ENCODE measurements at regions not wholly inside any gene's neighbourhood (a gene's known extent, or its start where the extent isn't known, plus 50 kb on each side); places are given as distances from the start of the nearest gene placed in this dataset.

- Histone ChIP-seq H3K27ac (no peak overlapping the region), H3K36me3 (no peaks in the 10 kb centered on the region), H3K4me3 (no peak overlapping the region), H3K4me1 (no peaks in the 10 kb centered on the region), H3K27me3 (no peaks in the 10 kb centered on the region), H3K9me3 (no peaks in the 10 kb centered on the region)
- TF ChIP-seq CTCF (IDR thresholded peaks at IDR 0.05) (no peak), POLR2A (IDR thresholded peaks at IDR 0.05) (no peak)
- no peak for DNase-seq
These were observed 756.2 kb downstream of the GATA3 start for GRCh38 chr10:8810677-8811076.

- no peak overlapping the region for H3K4me3 ChIP-seq
- H3K27ac ChIP-seq, result no peak overlapping the region
- no peaks in the 10 kb centered on the region for H3K36me3 ChIP-seq
- H3K27me3 ChIP-seq, result no peaks in the 10 kb centered on the region
- TF ChIP-seq POLR2A (IDR thresholded peaks at IDR 0.05), result no peak
- H3K4me1 ChIP-seq, result no peaks in the 10 kb centered on the region
- no peak for DNase-seq
- H3K9me3 ChIP-seq, result no peaks in the 10 kb centered on the region
These were observed 756.7 kb downstream of the GATA3 start for GRCh38 chr10:8811201-8811600.

DNA sequence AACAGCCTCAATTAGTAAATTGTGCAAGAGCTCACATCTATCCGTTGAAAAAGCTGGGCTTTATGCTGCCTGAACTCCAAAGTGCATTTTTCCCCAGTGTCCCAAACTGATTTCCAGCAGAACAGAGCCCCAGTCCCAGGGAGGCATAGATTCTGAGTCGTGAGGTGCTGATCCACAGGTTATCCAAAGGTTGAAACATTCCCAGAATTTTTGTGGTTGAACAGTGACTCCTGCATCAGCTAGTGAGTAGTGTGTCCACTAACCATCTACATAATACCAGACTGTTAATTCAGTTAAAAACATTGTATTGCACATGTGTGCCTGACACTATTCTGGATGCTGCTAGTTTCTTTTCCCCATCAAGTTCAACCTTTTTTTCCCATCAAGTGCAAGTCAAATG, 761.5 kb downstream of the GATA3 start:
- no peaks in the 10 kb centered on the region for H3K9me3 ChIP-seq
- TF ChIP-seq CTCF (IDR thresholded peaks at IDR 0.05), result no peak
- no peak for TF ChIP-seq POLR2A (IDR thresholded peaks at IDR 0.05)
- DNase-seq, result no peak
- no peaks in the 10 kb centered on the region for H3K36me3 ChIP-seq
- no peaks in the 10 kb centered on the region for H3K27me3 ChIP-seq
- no peaks in the 10 kb centered on the region for H3K4me1 ChIP-seq
- no peak overlapping the region for H3K27ac ChIP-seq
- no peak overlapping the region for H3K4me3 ChIP-seq

DNA sequence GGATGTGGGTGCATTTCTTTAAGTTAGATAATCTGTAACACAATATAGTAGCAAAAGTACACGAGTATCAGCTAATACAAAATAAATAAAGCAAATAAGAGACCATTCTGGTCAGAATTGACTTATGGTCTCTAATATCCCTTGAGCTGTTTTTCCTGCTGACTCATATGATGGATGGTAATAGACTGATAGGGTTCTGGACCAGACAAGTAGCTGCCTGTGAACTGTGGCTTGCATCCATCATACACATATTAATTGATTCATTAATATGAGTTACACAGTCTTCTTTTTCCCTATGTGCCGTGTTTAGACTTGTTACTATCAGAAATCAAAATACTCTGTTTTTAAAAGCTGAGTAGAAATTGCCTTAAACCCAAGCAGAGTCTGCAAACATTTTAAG, 762.8 kb downstream of the GATA3 start:
- H3K27me3 ChIP-seq, result no peaks in the 10 kb centered on the region
- no peak for DNase-seq
- H3K36me3 ChIP-seq, result no peaks in the 10 kb centered on the region
- no peak for TF ChIP-seq POLR2A (IDR thresholded peaks at IDR 0.05)
- no peaks in the 10 kb centered on the region for H3K4me1 ChIP-seq
- no peak overlapping the region for H3K4me3 ChIP-seq
- no peak overlapping the region for H3K27ac ChIP-seq
- no peaks in the 10 kb centered on the region for H3K9me3 ChIP-seq

- no peak overlapping the region for H3K4me3 ChIP-seq
- no peak overlapping the region for H3K27ac ChIP-seq
- no peaks in the 10 kb centered on the region for H3K36me3 ChIP-seq
- H3K27me3 ChIP-seq, result no peaks in the 10 kb centered on the region
- no peaks in the 10 kb centered on the region for H3K4me1 ChIP-seq
- no peaks in the 10 kb centered on the region for H3K9me3 ChIP-seq
- TF ChIP-seq CTCF (IDR thresholded peaks at IDR 0.05), result no peak
- TF ChIP-seq POLR2A (IDR thresholded peaks at IDR 0.05), result no peak
- DNase-seq, result no peak
These were observed 771.1 kb downstream of the GATA3 start for GRCh38 chr10:8825611-8826010.

DNA sequence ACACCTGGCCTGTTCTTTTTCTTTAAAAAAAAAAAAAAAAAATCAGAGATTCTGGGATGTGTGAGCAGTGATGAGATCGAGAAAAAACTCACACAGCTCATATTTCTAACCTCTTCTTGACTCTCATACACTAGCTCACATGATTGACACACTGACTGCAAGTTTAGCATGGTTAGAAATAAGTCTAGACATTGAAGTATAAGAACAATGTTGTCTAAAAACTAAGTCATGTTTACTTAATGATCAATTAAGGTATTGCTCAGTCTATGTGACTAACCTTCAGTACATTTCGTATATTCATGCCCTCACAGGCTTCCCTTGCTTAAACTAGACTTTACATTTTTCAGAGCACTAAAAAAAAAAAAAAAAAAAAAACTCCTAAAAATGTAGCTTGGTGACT, 775.1 kb downstream of the GATA3 start:
- Histone ChIP-seq H3K9me3 (no peaks in the 10 kb centered on the region), H3K4me3 (no peak overlapping the region), H3K27me3 (no peaks in the 10 kb centered on the region), H3K36me3 (no peaks in the 10 kb centered on the region), H3K27ac (no peak overlapping the region), H3K4me1 (no peaks in the 10 kb centered on the region)
- TF ChIP-seq CTCF (IDR thresholded peaks at IDR 0.05), result no peak
- no peak for TF ChIP-seq POLR2A (IDR thresholded peaks at IDR 0.05)
- DNase-seq, result no peak

DNA sequence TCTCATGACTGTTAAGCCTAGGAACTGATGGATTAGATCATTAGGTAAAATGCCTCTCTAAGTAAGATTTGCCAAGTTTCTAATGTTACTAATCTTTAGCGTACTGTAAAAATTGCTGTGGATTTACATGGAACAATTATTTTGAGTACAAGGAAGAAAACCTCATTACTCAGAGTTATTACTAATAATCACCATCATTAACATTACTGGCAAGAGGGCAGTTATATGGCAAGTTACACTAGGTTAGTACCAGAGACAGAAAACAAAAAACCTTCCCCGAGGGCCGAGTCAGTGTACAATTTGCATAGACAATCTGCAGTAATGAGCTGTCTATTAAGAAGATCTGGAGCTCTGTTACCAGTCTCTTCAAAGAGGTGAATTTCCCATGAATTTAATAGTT, 775.6 kb downstream of the GATA3 start:
- no peaks in the 10 kb centered on the region for H3K9me3 ChIP-seq
- no peak for TF ChIP-seq CTCF (IDR thresholded peaks at IDR 0.05)
- TF ChIP-seq POLR2A (IDR thresholded peaks at IDR 0.05), result no peak
- no peaks in the 10 kb centered on the region for H3K4me1 ChIP-seq

More for the DNA sequence above, 775.6 kb downstream of the GATA3 start:
- Histone ChIP-seq H3K4me3 (no peak overlapping the region), H3K27ac (no peak overlapping the region), H3K27me3 (no peaks in the 10 kb centered on the region), H3K36me3 (no peaks in the 10 kb centered on the region)
- no peak for DNase-seq
